Left lung (tissue), 4 donors: ENCODE measurements at regions not wholly inside any gene's neighbourhood (a gene's known extent, or its start where the extent isn't known, plus 50 kb on each side); places are given as distances from the start of the nearest gene placed in this dataset.

ENCODE experiments used
- ATAC-seq: fragments of 200-7000 bp; cut with Tn5 transposase; one replicate; pipeline ENCODE4 v1.9.1; 2020; ENCODE audit warnings: moderate library complexity
- DNase-seq, 4 donors: peaks; one replicate each; pipeline ENCODE4 v3.0.0-alpha.2; 2013 to 2020
- H3K27ac ChIP-seq, 2 donors: fragments of 200-600 bp; sonication (generic) in 1 of 2; one replicate each; pipeline versions ENCODE4 v1.5.0 to v1.8.0; 2020 to 2021
- H3K27me3 ChIP-seq, 2 donors: fragments of 200-600 bp; sonication (generic) in 1 of 2; one replicate each; pipeline versions ENCODE4 v1.5.0 to v1.8.0; 2020 to 2021
- H3K36me3 ChIP-seq, 2 donors: fragments of 200-600 bp; sonication (generic) in 1 of 2; one replicate each; pipeline versions ENCODE4 v1.5.0 to v1.8.0; 2020 to 2021
- H3K4me1 ChIP-seq, 2 donors: fragments of 200-600 bp; one replicate each; pipeline ENCODE4 v1.8.0; 2021
- H3K4me3 ChIP-seq, 2 donors: fragments of 200-600 bp; sonication (generic) in 1 of 2; one replicate each; pipeline versions ENCODE4 v1.5.0 to v1.8.0; 2020 to 2021; ENCODE audit warnings: mild to moderate bottlenecking in 1 of 2
- H3K9me3 ChIP-seq, 2 donors: fragments of 200-600 bp; sonication (generic) in 1 of 2; one replicate each; pipeline versions ENCODE4 v1.5.0 to v1.8.0; 2020 to 2021
- CTCF ChIP-seq, 2 donors: fragments of 200-600 bp; sonication (generic) in 1 of 2; IDR thresholded peaks; one replicate each; pipeline versions ENCODE4 v1.5.0 to v1.8.0; 2021; ENCODE audit warnings: antibody characterized with exemption in 2 of 2
- intact Hi-C, 2 donors: fragments of 100-400 bp; cut with DNase I; formaldehyde crosslinking; loops; one replicate each; pipeline versions ENCODE4 v1.11.2 to v1.14.2; 2022
- donor health status: DM: no; HTN: yes; CAD: no.
- donor health status: DM: no; HTN: no; CAD: no.

GRCh38 chr6:141851063-141851462 lies 281.7 kb upstream of the GJE1 start:
- DNase-seq (no peak), ATAC-seq (no peak)
- Histone ChIP-seq H3K4me1 (no peaks in the 10 kb centered on the region), H3K27ac (no peak overlapping the region), H3K27me3 (no peaks in the 10 kb centered on the region), H3K36me3 (no peaks in the 10 kb centered on the region), H3K4me3 (no peak overlapping the region), H3K9me3 (no peaks in the 10 kb centered on the region)
- intact Hi-C loops: no loop called here
- TF ChIP-seq CTCF (IDR thresholded peaks at IDR 0.05): no peak

GRCh38 chr6:141848029-141848890 lies 284.5 kb upstream of the GJE1 start:
- Histone ChIP-seq H3K4me3 (no peak overlapping the region), H3K9me3 (no peaks in the 10 kb centered on the region), H3K36me3 (no peaks in the 10 kb centered on the region), H3K27ac (no peak overlapping the region), H3K27me3 (no peaks in the 10 kb centered on the region), H3K4me1 (no peaks in the 10 kb centered on the region)
- intact Hi-C loops: no loop called here
- no peak for TF ChIP-seq CTCF (IDR thresholded peaks at IDR 0.05)
- DNase-seq: no peak
- no peak for ATAC-seq

DNA sequence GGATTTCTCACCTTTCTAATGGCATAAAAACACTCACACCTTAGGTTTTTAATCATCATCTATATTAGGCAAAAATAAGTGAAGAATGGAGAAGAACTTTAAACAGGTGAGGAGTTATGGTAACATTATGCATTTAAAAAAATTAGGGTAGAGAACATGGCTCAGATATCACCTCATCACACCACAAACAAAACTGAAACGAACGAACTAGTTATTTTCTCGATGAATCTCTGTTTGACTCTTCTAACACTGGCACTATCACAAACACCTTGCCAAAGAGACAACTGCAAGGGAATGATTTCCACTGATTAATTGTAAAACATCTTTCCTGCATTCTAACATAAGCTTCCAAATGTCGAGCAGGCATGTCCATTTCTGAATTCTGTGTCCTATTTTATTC lies 286.1 kb upstream of the GJE1 start:
- TF ChIP-seq CTCF (IDR thresholded peaks at IDR 0.05): no peak
- intact Hi-C loops: no loop called here
- Histone ChIP-seq H3K9me3 (no peaks in the 10 kb centered on the region), H3K4me3 (no peak overlapping the region), H3K36me3 (no peaks in the 10 kb centered on the region), H3K4me1 (no peaks in the 10 kb centered on the region), H3K27me3 (no peaks in the 10 kb centered on the region), H3K27ac (no peak overlapping the region)
- ATAC-seq: no peak
- DNase-seq: no peak

- intact Hi-C loops: no loop called here
- H3K9me3 ChIP-seq: no peaks in the 10 kb centered on the region
- no peaks in the 10 kb centered on the region for H3K27me3 ChIP-seq
- H3K4me3 ChIP-seq: no peak overlapping the region
- H3K4me1 ChIP-seq: no peaks in the 10 kb centered on the region
- no peak for TF ChIP-seq CTCF (IDR thresholded peaks at IDR 0.05)
- no peaks in the 10 kb centered on the region for H3K36me3 ChIP-seq
- DNase-seq (no peak), ATAC-seq (no peak)
- H3K27ac ChIP-seq: no peak overlapping the region
Observed at GRCh38 chr6:141843178-141843834, 289.4 kb upstream of the GJE1 start.

DNA sequence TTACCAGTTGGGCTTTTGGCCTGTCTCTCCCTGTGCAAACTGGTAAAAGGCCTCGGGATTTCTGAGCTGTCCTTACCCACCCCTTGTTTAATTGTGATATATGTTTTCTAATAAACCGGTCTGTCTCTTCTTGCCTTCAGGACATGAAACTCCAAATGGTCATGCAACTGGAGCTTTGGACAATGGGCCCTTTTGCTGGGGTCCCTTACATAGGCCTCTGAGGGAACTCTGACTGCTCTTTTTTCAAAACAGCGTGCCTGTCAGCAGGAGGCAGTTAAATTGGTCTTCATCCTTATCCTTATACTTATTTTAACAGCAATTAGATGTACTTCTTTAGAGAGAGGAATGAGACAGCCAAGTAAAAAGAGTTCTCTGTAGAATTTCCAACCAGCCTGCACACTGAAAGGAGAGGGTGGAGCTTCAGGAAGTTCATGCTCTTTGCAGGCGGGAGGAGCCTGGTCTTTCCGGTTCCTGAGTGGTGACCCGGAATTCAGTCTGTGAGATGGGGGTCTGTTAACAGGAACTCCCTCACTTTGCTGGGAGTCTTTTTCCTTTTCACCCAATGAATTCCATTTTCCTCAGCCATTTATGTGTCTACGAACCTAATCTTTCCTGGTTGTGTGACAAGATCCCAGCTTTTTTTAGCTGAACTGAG lies 299.6 kb upstream of the GJE1 start:
- intact Hi-C loops: no loop called here
- no peaks in the 10 kb centered on the region for H3K9me3 ChIP-seq
- no peak for TF ChIP-seq CTCF (IDR thresholded peaks at IDR 0.05)
- no peak for ATAC-seq
- no peak overlapping the region for H3K4me3 ChIP-seq
- DNase-seq: no peak
- H3K36me3 ChIP-seq: no peaks in the 10 kb centered on the region
- no peaks in the 10 kb centered on the region for H3K4me1 ChIP-seq
- no peaks in the 10 kb centered on the region for H3K27me3 ChIP-seq
- no peak overlapping the region for H3K27ac ChIP-seq
